A673 (cell line): ENCODE measurements at regions not wholly inside any gene's neighbourhood (a gene's known extent, or its start where the extent isn't known, plus 50 kb on each side); places are given as distances from the start of the nearest gene placed in this dataset.

ENCODE experiments used
- BruUV-seq: library from RNA; stranded (reverse); fragments of 400-500 nt; replicated peaks from 2 replicates; lab custom pipeline; 2021; lab: Mats Ljungman, UMichigan
- CTCF ChIA-PET: fragments of 300-600 bp; sonication (Branson Sonifier 250); formaldehyde crosslinking; loops from one replicate; lab custom pipeline; 2022; ENCODE audit warnings: antibody characterized with exemption; lab: Charles Lee
- POLR2A ChIA-PET: fragments of 300-600 bp; sonication (Branson Sonifier 250); formaldehyde crosslinking; loops from one replicate; lab custom pipeline; 2022; ENCODE audit warnings: antibody characterized with exemption; ENCODE audit not compliant: low non-redundant PET; lab: Charles Lee
- DNase-seq: peaks from one replicate; pipeline ENCODE4 v3.0.0-alpha.2; 2015; ENCODE audit warnings: low spot score
- H3K27ac ChIP-seq: fragments of 200-600 bp; sonication (generic); 2 replicates; pipeline ENCODE4 v1.5.1; 2016; ENCODE audit warnings: mixed run types, low read depth, mild to moderate bottlenecking, mixed read lengths, antibody characterized with exemption, low read length; ENCODE audit not compliant: poor library complexity, severe bottlenecking
- H3K27me3 ChIP-seq: fragments of 200-600 bp; sonication (generic); replicated peaks from 2 replicates; pipeline ENCODE4 v1.6.1; 2017; ENCODE audit warnings: mixed run types, low read depth, mild to moderate bottlenecking, mixed read lengths, antibody characterized with exemption, low read length; ENCODE audit not compliant: insufficient read depth, poor library complexity
- H3K36me3 ChIP-seq: fragments of 200-600 bp; sonication (generic); 2 replicates; pipeline ENCODE4 v1.6.1; 2016; ENCODE audit warnings: mixed run types, mild to moderate bottlenecking, mixed read lengths, antibody characterized with exemption, low read length; ENCODE audit not compliant: insufficient read depth, poor library complexity, severe bottlenecking
- H3K4me1 ChIP-seq: fragments of 200-600 bp; sonication (generic); 2 replicates; pipeline ENCODE4 v1.6.1; 2017; ENCODE audit warnings: mixed run types, mild to moderate bottlenecking, mixed read lengths, antibody characterized with exemption, low read length; ENCODE audit not compliant: insufficient read depth, poor library complexity, severe bottlenecking
- H3K4me3 ChIP-seq: fragments of 200-600 bp; sonication (generic); 2 replicates; pipeline ENCODE4 v1.5.1; 2016; ENCODE audit warnings: low read depth, mixed run types, mild to moderate bottlenecking, mixed read lengths, low read length; ENCODE audit not compliant: poor library complexity, severe bottlenecking
- H3K9me3 ChIP-seq: fragments of 200-600 bp; sonication (generic); 2 replicates; pipeline ENCODE4 v1.6.1; 2016; ENCODE audit warnings: mixed run types, low read depth, mild to moderate bottlenecking, mixed read lengths, antibody characterized with exemption, low read length; ENCODE audit not compliant: poor library complexity, severe bottlenecking
- EZH2 ChIP-seq: fragments of 200-600 bp; sonication (generic); IDR thresholded peaks from 2 replicates; pipeline ENCODE4 v1.6.1; 2017; ENCODE audit warnings: borderline replicate concordance, low read depth, mild to moderate bottlenecking, mixed read lengths, antibody characterized with exemption, low read length; ENCODE audit not compliant: poor library complexity, severe bottlenecking
- intact Hi-C: fragments of 100-400 bp; cut with micrococcal nuclease; formaldehyde crosslinking; loops from one replicate; pipeline ENCODE4 v1.10.0; 2022; ENCODE audit not compliant: unreplicated experiment
- TF ChIP-seq, protein P1 (sequence below): fragments of 300-800, 200-600 bp; sonication (generic); conservative IDR thresholded peaks from 2 replicates; pipeline ENCODE4 v1.5.1; 2017; ENCODE audit warnings: low read depth, mild to moderate bottlenecking, antibody characterized with exemption, low read length, moderate library complexity, mixed read lengths

DNA sequence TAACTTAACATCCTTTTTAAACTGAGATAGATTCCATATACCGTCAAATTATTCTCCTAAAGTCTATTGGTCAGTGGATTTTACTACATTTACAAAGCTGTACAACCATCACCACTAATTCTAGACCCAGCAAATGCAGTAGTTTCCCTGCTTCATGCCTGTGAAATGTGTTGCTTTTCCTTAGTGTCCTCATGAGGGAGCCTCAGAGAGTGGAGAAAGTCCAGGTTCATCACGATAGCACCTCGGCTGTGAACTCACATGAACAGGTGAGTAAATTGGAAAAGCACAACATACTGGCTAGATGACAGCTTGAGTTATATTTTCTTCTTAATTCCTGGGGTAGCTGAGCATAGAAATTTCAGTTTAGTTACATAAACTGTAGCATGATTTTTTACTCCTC is 653.7 kb downstream of the MTRR start:
- DNase-seq, result no peak
- Histone ChIP-seq H3K4me1 (no peaks in the 10 kb centered on the region), H3K4me3 (no peak overlapping the region), H3K36me3 (no peaks in the 10 kb centered on the region), H3K9me3 (peaks cover 23% of the 10 kb centered on the region), H3K27me3 (no peaks in the 10 kb centered on the region), H3K27ac (no peak overlapping the region)
- intact Hi-C loops, result no loop called here
- ChIA-PET POLR2A (no interaction called here), CTCF (no interaction called here)
- TF ChIP-seq, protein P1, sequence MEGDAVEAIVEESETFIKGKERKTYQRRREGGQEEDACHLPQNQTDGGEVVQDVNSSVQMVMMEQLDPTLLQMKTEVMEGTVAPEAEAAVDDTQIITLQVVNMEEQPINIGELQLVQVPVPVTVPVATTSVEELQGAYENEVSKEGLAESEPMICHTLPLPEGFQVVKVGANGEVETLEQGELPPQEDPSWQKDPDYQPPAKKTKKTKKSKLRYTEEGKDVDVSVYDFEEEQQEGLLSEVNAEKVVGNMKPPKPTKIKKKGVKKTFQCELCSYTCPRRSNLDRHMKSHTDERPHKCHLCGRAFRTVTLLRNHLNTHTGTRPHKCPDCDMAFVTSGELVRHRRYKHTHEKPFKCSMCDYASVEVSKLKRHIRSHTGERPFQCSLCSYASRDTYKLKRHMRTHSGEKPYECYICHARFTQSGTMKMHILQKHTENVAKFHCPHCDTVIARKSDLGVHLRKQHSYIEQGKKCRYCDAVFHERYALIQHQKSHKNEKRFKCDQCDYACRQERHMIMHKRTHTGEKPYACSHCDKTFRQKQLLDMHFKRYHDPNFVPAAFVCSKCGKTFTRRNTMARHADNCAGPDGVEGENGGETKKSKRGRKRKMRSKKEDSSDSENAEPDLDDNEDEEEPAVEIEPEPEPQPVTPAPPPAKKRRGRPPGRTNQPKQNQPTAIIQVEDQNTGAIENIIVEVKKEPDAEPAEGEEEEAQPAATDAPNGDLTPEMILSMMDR, result no peak
- TF ChIP-seq EZH2, result no peak
- no TSS peak for BruUV-seq

DNA sequence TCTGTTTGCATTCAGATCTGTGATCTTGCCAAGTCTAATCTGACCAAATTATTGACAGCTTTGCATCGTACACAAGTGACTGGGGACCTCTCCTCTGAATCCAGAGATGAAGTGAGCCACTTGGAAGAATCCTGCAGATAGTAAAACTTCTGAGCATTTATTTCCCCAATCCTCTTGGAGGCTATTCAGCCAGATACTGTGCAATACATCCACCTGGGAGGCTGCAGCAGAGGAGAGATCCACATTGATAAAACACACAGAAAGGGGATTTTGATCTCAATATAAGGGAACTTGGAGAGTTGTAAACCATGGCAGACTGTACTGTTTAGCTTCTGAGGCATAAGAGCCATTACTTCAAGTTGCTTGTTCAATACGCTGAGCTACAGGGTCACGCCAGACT is 654.6 kb downstream of the MTRR start:
- peaks cover 29% of the 10 kb centered on the region for H3K9me3 ChIP-seq
- H3K27ac ChIP-seq, result no peak overlapping the region
- DNase-seq, result no peak
- H3K4me3 ChIP-seq, result no peak overlapping the region
- ChIA-PET CTCF (no interaction called here), POLR2A (no interaction called here)
- H3K4me1 ChIP-seq, result no peaks in the 10 kb centered on the region
- no peak for TF ChIP-seq EZH2
- TF ChIP-seq, protein P1, result no peak
- no peaks in the 10 kb centered on the region for H3K27me3 ChIP-seq
- no TSS peak for BruUV-seq
- H3K36me3 ChIP-seq, result no peaks in the 10 kb centered on the region
- intact Hi-C loops, result no loop called here

DNA sequence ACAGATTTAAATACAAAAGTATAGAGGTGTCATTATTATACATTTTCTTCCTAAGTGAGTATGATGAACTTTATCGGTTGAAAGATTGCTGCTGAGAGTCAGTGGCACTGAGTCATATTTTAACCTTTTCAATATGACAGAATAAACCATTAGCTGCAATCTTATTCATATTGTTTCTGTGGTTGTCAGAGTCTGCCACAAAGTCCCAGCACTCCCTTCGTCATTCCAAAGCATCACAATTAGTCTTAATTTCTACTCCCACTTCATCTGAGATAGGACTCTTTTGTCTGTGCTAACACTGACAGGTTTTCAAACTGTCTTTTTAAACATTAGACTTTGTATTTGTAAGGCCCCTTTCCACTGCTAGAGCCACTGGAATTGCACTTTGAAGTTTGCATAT is 656.9 kb downstream of the MTRR start:
- DNase-seq, result no peak
- no TSS peak for BruUV-seq
- Histone ChIP-seq H3K4me1 (no peaks in the 10 kb centered on the region), H3K27ac (no peak overlapping the region), H3K27me3 (no peaks in the 10 kb centered on the region), H3K4me3 (no peak overlapping the region), H3K36me3 (no peaks in the 10 kb centered on the region), H3K9me3 (peaks cover 30% of the 10 kb centered on the region)
- ChIA-PET CTCF (no interaction called here), POLR2A (no interaction called here)
- TF ChIP-seq, protein P1, result no peak
- TF ChIP-seq EZH2, result no peak
- intact Hi-C loops, result no loop called here
